Gastroesophageal sphincter (tissue), 3 donors: ENCODE measurements at regions not wholly inside any gene's neighbourhood (a gene's known extent, or its start where the extent isn't known, plus 50 kb on each side); places are given as distances from the start of the nearest gene placed in this dataset.

ENCODE experiments used
- POLR2AphosphoS5 ChIP-seq: sonication (generic); formaldehyde crosslinking; IDR thresholded peaks from one replicate; pipeline ENCODE4 v1.6.1; 2017; ENCODE audit warnings: antibody characterized with exemption
- TF ChIP-seq, protein P1 (sequence below), 4 experiments: fragments of 200-600 bp in 2 of 4; fragments of 450-650 bp in 2 of 4; sonication (generic) in 1 of 4; IDR thresholded peaks; one replicate each; pipeline ENCODE4 v1.5.1; 2017 to 2019; ENCODE audit warnings: antibody characterized with exemption in 4 of 4, mild to moderate bottlenecking in 2 of 4, moderate library complexity in 2 of 4

DNA sequence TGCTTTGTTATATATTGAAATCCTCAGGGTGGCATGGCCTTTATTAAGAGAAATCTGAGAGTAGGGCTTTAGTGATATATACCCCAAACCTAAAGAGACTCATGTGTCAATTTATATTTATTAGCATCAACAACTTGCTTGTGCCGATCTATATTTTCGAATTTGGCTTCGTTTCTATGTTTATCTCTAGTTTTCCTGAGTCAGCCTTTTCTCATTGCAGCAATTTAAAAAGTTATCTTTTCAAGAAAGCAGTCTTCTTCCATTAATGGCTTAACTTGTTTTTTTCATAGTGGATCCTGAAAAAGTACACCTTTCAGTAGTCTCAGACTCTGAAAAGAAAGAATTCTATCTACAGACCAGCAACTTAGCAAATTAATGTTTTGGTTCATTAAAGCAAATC lies 99.9 kb upstream of the KCNN2 start:
- TF ChIP-seq, protein P1, sequence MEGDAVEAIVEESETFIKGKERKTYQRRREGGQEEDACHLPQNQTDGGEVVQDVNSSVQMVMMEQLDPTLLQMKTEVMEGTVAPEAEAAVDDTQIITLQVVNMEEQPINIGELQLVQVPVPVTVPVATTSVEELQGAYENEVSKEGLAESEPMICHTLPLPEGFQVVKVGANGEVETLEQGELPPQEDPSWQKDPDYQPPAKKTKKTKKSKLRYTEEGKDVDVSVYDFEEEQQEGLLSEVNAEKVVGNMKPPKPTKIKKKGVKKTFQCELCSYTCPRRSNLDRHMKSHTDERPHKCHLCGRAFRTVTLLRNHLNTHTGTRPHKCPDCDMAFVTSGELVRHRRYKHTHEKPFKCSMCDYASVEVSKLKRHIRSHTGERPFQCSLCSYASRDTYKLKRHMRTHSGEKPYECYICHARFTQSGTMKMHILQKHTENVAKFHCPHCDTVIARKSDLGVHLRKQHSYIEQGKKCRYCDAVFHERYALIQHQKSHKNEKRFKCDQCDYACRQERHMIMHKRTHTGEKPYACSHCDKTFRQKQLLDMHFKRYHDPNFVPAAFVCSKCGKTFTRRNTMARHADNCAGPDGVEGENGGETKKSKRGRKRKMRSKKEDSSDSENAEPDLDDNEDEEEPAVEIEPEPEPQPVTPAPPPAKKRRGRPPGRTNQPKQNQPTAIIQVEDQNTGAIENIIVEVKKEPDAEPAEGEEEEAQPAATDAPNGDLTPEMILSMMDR (IDR thresholded peaks at IDR 0.05): no peak
- no peak for TF ChIP-seq POLR2AphosphoS5
